Chondrocyte (in vitro differentiated cells): ENCODE measurements at regions not wholly inside any gene's neighbourhood (a gene's known extent, or its start where the extent isn't known, plus 50 kb on each side); places are given as distances from the start of the nearest gene placed in this dataset.

ENCODE experiments used
- DNase-seq: peaks from one replicate; pipeline ENCODE4 v3.0.0; 2021; ENCODE audit warnings: mixed read lengths, low spot score
- H3K27ac Mint-ChIP-seq: one replicate; pipeline ENCODE4 v1.8.0; 2021; ENCODE audit warnings: mild to moderate bottlenecking, moderate library complexity, mixed read lengths; ENCODE audit not compliant: unreplicated experiment
- H3K27me3 Mint-ChIP-seq: 2 replicates; pipeline ENCODE4 v1.8.0; 2021; ENCODE audit warnings: low read depth, mixed read lengths
- H3K36me3 Mint-ChIP-seq: 2 replicates; pipeline ENCODE4 v1.8.0; 2021; ENCODE audit warnings: low read depth, mixed read lengths
- H3K4me1 Mint-ChIP-seq: 2 replicates; pipeline ENCODE4 v1.8.0; 2021; ENCODE audit warnings: low read depth, mild to moderate bottlenecking, mixed read lengths
- H3K4me3 Mint-ChIP-seq: one replicate; pipeline ENCODE4 v1.8.0; 2021; ENCODE audit warnings: mild to moderate bottlenecking, moderate library complexity, mixed read lengths; ENCODE audit not compliant: unreplicated experiment
- H3K9me3 Mint-ChIP-seq: 2 replicates; pipeline ENCODE4 v1.8.0; 2021; ENCODE audit warnings: low read depth, mixed read lengths
- TF ChIP-seq, protein P1 (sequence below): fragments of 200-600 bp; sonication (generic); IDR thresholded peaks from 2 replicates; pipeline ENCODE4 v1.5.0; 2021; ENCODE audit warnings: antibody characterized with exemption, mild to moderate bottlenecking, moderate library complexity

DNA sequence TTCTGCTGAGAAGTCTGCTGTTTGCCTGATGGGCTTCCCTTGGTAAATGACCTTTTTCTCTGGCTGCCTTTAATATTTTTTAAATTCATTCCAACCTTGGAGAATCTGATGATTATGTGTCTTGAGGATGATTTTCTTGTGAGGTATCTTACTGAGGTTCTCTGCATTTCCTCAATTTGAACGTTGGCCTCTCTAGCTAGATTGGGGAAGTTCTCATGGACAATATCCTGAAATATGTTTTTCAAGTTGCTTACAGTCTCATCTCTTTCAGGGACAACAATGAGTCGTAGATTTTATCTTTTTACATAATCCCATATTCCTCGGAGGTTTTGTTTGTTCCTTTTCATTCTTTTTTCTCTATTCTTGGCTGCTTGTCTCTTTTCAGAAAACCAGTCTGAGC, 208.4 kb downstream of the KIF20B start:
- Mint-ChIP-seq H3K36me3 (no peaks in the 10 kb centered on the region), H3K27me3 (peaks cover 30% of the 10 kb centered on the region), H3K4me3 (no peak overlapping the region), H3K27ac (no peak overlapping the region), H3K9me3 (no peaks in the 10 kb centered on the region), H3K4me1 (no peaks in the 10 kb centered on the region)
- TF ChIP-seq, protein P1, sequence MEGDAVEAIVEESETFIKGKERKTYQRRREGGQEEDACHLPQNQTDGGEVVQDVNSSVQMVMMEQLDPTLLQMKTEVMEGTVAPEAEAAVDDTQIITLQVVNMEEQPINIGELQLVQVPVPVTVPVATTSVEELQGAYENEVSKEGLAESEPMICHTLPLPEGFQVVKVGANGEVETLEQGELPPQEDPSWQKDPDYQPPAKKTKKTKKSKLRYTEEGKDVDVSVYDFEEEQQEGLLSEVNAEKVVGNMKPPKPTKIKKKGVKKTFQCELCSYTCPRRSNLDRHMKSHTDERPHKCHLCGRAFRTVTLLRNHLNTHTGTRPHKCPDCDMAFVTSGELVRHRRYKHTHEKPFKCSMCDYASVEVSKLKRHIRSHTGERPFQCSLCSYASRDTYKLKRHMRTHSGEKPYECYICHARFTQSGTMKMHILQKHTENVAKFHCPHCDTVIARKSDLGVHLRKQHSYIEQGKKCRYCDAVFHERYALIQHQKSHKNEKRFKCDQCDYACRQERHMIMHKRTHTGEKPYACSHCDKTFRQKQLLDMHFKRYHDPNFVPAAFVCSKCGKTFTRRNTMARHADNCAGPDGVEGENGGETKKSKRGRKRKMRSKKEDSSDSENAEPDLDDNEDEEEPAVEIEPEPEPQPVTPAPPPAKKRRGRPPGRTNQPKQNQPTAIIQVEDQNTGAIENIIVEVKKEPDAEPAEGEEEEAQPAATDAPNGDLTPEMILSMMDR = no peak
- no peak for DNase-seq

DNA sequence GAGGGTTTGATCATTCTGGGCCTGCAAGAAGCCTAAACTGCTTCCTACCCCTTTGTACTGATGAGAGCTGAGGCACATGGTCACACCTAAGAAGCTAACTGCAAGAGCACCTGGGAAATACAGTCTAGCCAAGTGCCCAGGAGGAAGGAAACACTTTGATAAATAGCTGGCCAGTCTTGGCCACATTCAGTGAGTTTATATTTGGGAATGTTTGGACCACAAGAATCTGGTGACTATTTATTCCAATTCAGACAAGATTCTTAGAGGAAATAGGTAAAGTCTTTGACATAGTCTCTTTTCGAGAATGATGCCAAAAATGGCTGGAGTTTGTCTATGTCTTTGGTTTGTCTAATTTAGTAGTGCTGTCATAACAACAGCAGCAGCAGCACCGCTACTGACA, 213.6 kb downstream of the KIF20B start:
- no peaks in the 10 kb centered on the region for H3K9me3 Mint-ChIP-seq
- TF ChIP-seq, protein P1 = no peak
- peaks cover 7% of the 10 kb centered on the region for H3K27me3 Mint-ChIP-seq
- no peak for DNase-seq
- no peak overlapping the region for H3K4me3 Mint-ChIP-seq
- no peak overlapping the region for H3K27ac Mint-ChIP-seq
- no peaks in the 10 kb centered on the region for H3K36me3 Mint-ChIP-seq
- no peaks in the 10 kb centered on the region for H3K4me1 Mint-ChIP-seq

- Mint-ChIP-seq H3K4me3 (no peak overlapping the region), H3K27me3 (peaks cover 10% of the 10 kb centered on the region), H3K27ac (no peak overlapping the region), H3K36me3 (no peaks in the 10 kb centered on the region), H3K4me1 (no peaks in the 10 kb centered on the region), H3K9me3 (no peaks in the 10 kb centered on the region)
- DNase-seq = no peak
- TF ChIP-seq, protein P1 = no peak
Measured at GRCh38 chr10:89915968-89916367, 214.6 kb downstream of the KIF20B start.

DNA sequence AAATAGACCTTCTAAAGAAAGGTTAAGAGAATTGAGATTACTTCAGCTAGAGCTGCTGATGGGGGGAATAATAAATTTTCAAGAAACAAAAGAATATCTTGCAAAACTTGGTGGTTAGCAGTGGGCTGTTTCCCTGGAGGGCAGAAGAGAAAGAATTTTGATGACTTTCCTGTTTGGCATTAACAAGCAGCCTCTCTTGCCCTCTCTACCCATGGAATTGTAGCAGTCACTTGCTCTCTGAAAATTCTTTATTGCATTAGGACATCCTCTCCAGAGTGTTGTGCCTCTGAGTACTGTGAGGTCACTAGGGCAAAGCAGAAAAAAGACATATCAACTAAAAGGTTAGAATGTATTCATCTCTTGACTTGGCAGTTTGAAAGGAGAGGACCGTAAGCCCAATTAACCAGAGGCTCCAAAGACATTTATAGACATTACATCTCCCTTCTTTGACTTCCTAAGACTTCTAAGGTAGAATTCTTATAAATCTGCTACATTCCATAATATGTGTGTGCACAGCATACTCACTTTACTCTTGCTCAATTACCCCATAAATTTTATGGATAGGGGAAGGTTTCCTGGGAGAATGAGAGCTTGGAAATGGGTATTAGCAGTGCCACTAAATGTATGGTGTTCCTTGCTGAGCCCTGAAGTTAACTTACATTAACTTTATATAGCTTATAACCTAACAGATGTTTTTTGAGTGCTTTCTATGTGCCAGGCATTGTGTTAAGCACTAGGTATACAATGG, 215.3 kb downstream of the KIF20B start:
- Mint-ChIP-seq H3K9me3 (no peaks in the 10 kb centered on the region), H3K4me3 (no peak overlapping the region), H3K27ac (no peak overlapping the region), H3K4me1 (no peaks in the 10 kb centered on the region), H3K36me3 (no peaks in the 10 kb centered on the region), H3K27me3 (peaks cover 10% of the 10 kb centered on the region)
- TF ChIP-seq, protein P1 = no peak
- no peak for DNase-seq

- no peaks in the 10 kb centered on the region for H3K36me3 Mint-ChIP-seq
- H3K27ac Mint-ChIP-seq = no peak overlapping the region
- DNase-seq = no peak
- TF ChIP-seq, protein P1 = no peak
- no peak overlapping the region for H3K4me3 Mint-ChIP-seq
- H3K27me3 Mint-ChIP-seq = peaks cover 11% of the 10 kb centered on the region
- H3K9me3 Mint-ChIP-seq = no peaks in the 10 kb centered on the region
- H3K4me1 Mint-ChIP-seq = no peaks in the 10 kb centered on the region
Measured at GRCh38 chr10:89921403-89921802, 220.0 kb downstream of the KIF20B start.
